DOHH2 (cell line): ENCODE measurements at regions not wholly inside any gene's neighbourhood (a gene's known extent, or its start where the extent isn't known, plus 50 kb on each side); places are given as distances from the start of the nearest gene placed in this dataset.

Source experiments
- H3F3A ChIP-seq: fragments of 200-600 bp; sonication (generic), shearing (Covaris generic); 2 replicates; pipeline ENCODE4 v1.6.0; 2016; ENCODE audit warnings: antibody characterized with exemption, mild to moderate bottlenecking; ENCODE audit not compliant: control insufficient read depth, insufficient read depth
- H3K27ac ChIP-seq: fragments of 200-600 bp; sonication (generic); 2 replicates; pipeline ENCODE4 v1.5.1; 2014; ENCODE audit warnings: low read depth, mild to moderate bottlenecking, low read length, moderate library complexity
- H3K27me3 ChIP-seq: fragments of 200-600 bp; sonication (generic); 2 replicates; pipeline ENCODE4 v1.6.1; 2014; ENCODE audit warnings: mild to moderate bottlenecking, low read length, mixed read lengths; ENCODE audit not compliant: control insufficient read depth
- H3K36me3 ChIP-seq: fragments of 200-600 bp; sonication (generic); 2 replicates; pipeline ENCODE4 v1.6.1; 2014; ENCODE audit warnings: mild to moderate bottlenecking, low read length, moderate library complexity, mixed read lengths; ENCODE audit not compliant: control insufficient read depth
- H3K4me1 ChIP-seq: fragments of 200-600 bp; sonication (generic); 2 replicates; pipeline ENCODE4 v1.6.1; 2014; ENCODE audit warnings: mild to moderate bottlenecking, low read length, mixed read lengths; ENCODE audit not compliant: control insufficient read depth
- H3K4me2 ChIP-seq: fragments of 200-600 bp; sonication (generic); 2 replicates; pipeline ENCODE4 v1.6.0; 2014; ENCODE audit warnings: mild to moderate bottlenecking, low read length, moderate library complexity
- H3K4me3 ChIP-seq: fragments of 200-600 bp; sonication (generic); 2 replicates; pipeline ENCODE4 v1.5.1; 2014; ENCODE audit warnings: mild to moderate bottlenecking, low read length, mixed read lengths
- H3K79me2 ChIP-seq: fragments of 200-600 bp; sonication (generic); 2 replicates; pipeline ENCODE4 v1.6.1; 2014; ENCODE audit warnings: mild to moderate bottlenecking, low read length, mixed read lengths; ENCODE audit not compliant: control insufficient read depth
- H3K9me2 ChIP-seq: fragments of 200-600 bp; sonication (generic); replicated peaks from 2 replicates; pipeline ENCODE4 v1.6.1; 2014; ENCODE audit warnings: mild to moderate bottlenecking, low read length, mixed read lengths; ENCODE audit not compliant: control insufficient read depth
- H3K9me3 ChIP-seq: fragments of 200-600 bp; sonication (generic); 2 replicates; pipeline ENCODE4 v1.6.1; 2014; ENCODE audit warnings: antibody characterized with exemption, low read length, mixed read lengths; ENCODE audit not compliant: control insufficient read depth, insufficient read depth
- H4K20me1 ChIP-seq: fragments of 200-600 bp; sonication (generic); 2 replicates; pipeline ENCODE4 v1.6.0; 2014; ENCODE audit warnings: low read depth, mild to moderate bottlenecking, antibody characterized with exemption, low read length, moderate library complexity; ENCODE audit not compliant: control insufficient read depth, insufficient read depth
- EZH2phosphoT487 ChIP-seq: fragments of 200-600 bp; sonication (generic); IDR thresholded peaks from 2 replicates; pipeline ENCODE4 v1.6.1; 2017; ENCODE audit warnings: borderline replicate concordance, mild to moderate bottlenecking, antibody characterized with exemption, low read length, moderate library complexity, mixed read lengths
- TF ChIP-seq, protein P1 (sequence below): fragments of 200-600 bp; sonication (generic); IDR thresholded peaks from one replicate; pipeline ENCODE4 v1.5.1; 2014; ENCODE audit warnings: antibody characterized with exemption, mild to moderate bottlenecking, low read depth, low read length; ENCODE audit not compliant: poor library complexity, severe bottlenecking

GRCh38 chr11:70682056-70682455, 283.7 kb downstream of the CTTN start:
- Histone ChIP-seq H3K4me2 (no peak overlapping the region), H3K9me3 (no peaks in the 10 kb centered on the region), H3K79me2 (no peaks in the 10 kb centered on the region), H3K27ac (no peak overlapping the region), H3F3A (no peaks in the 10 kb centered on the region), H3K9me2 (no peaks in the 10 kb centered on the region), H3K4me3 (no peak overlapping the region), H3K27me3 (no peaks in the 10 kb centered on the region), H4K20me1 (no peaks in the 10 kb centered on the region), H3K36me3 (no peaks in the 10 kb centered on the region), H3K4me1 (no peaks in the 10 kb centered on the region)
- TF ChIP-seq, protein P1, sequence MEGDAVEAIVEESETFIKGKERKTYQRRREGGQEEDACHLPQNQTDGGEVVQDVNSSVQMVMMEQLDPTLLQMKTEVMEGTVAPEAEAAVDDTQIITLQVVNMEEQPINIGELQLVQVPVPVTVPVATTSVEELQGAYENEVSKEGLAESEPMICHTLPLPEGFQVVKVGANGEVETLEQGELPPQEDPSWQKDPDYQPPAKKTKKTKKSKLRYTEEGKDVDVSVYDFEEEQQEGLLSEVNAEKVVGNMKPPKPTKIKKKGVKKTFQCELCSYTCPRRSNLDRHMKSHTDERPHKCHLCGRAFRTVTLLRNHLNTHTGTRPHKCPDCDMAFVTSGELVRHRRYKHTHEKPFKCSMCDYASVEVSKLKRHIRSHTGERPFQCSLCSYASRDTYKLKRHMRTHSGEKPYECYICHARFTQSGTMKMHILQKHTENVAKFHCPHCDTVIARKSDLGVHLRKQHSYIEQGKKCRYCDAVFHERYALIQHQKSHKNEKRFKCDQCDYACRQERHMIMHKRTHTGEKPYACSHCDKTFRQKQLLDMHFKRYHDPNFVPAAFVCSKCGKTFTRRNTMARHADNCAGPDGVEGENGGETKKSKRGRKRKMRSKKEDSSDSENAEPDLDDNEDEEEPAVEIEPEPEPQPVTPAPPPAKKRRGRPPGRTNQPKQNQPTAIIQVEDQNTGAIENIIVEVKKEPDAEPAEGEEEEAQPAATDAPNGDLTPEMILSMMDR = no peak
- no peak for TF ChIP-seq EZH2phosphoT487

DNA sequence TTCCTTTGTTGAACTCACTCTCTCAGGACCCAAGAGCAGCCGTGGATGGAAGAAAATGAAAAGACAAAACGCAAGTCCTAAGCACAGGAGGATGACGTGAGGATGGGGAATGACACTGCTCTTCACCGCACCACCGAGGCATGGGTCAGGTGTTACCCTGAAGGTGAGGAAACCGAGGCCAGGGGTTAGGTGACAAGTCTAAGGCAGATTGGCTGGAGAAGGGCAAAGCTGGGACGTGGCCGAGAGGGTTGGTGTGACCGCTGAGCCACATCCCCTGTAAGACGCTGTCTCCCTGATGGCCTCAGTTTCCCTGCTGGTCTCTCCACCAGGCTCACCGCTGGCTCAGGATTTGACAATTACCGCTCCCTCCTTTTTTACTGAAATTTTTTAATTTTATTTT, 284.4 kb downstream of the CTTN start:
- TF ChIP-seq, protein P1 = no peak
- TF ChIP-seq EZH2phosphoT487 = no peak
- Histone ChIP-seq H3K9me2 (no peaks in the 10 kb centered on the region), H3K4me3 (no peak overlapping the region), H3K4me1 (no peaks in the 10 kb centered on the region), H3K4me2 (no peak overlapping the region), H3K79me2 (no peaks in the 10 kb centered on the region), H3K9me3 (no peaks in the 10 kb centered on the region), H4K20me1 (no peaks in the 10 kb centered on the region), H3K36me3 (no peaks in the 10 kb centered on the region), H3K27ac (no peak overlapping the region), H3K27me3 (no peaks in the 10 kb centered on the region), H3F3A (no peaks in the 10 kb centered on the region)

- H4K20me1 ChIP-seq = no peaks in the 10 kb centered on the region
- no peak overlapping the region for H3K27ac ChIP-seq
- H3K9me3 ChIP-seq = no peaks in the 10 kb centered on the region
- H3K9me2 ChIP-seq = no peaks in the 10 kb centered on the region
- no peak overlapping the region for H3K4me3 ChIP-seq
- no peaks in the 10 kb centered on the region for H3F3A ChIP-seq
- no peaks in the 10 kb centered on the region for H3K36me3 ChIP-seq
- TF ChIP-seq, protein P1 = no peak
- TF ChIP-seq EZH2phosphoT487 = no peak
- no peaks in the 10 kb centered on the region for H3K4me1 ChIP-seq
- no peaks in the 10 kb centered on the region for H3K27me3 ChIP-seq
- no peaks in the 10 kb centered on the region for H3K79me2 ChIP-seq
- no peak overlapping the region for H3K4me2 ChIP-seq
Measured at GRCh38 chr11:70687716-70688115, 289.4 kb downstream of the CTTN start.

DNA sequence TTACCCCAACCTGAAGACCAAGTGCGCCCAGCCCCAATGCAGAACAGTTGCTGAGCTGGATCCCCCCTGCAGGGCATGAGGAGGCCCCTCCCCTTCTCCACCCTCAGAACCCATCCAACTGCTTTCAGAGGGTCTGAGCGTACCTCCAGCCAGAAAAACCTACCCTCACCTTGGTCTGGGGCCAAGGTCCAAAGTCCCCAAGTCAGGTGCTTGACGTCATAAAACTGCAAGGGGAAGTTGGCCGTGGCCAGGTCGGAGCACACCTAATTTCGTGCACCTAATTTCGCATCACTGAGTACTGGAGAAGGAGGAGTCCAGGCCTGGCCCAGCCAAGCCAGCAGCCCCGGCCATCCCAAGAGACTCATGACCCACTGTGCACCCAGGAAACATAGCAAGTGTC, 289.8 kb downstream of the CTTN start:
- TF ChIP-seq, protein P1 = no peak
- no peak for TF ChIP-seq EZH2phosphoT487
- Histone ChIP-seq H3K27me3 (no peaks in the 10 kb centered on the region), H3K4me3 (no peak overlapping the region), H3K9me3 (no peaks in the 10 kb centered on the region), H3K4me2 (no peak overlapping the region), H4K20me1 (no peaks in the 10 kb centered on the region), H3K79me2 (no peaks in the 10 kb centered on the region), H3K9me2 (no peaks in the 10 kb centered on the region), H3K4me1 (no peaks in the 10 kb centered on the region), H3F3A (no peaks in the 10 kb centered on the region), H3K36me3 (no peaks in the 10 kb centered on the region), H3K27ac (no peak overlapping the region)
